NCI-H146 (cell line): ENCODE measurements at regions not wholly inside any gene's neighbourhood (a gene's known extent, or its start where the extent isn't known, plus 50 kb on each side); places are given as distances from the start of the nearest gene placed in this dataset.

Source experiments
- DNase-seq: peaks from one replicate; lab custom pipeline; 2025; lab: John Stamatoyannopoulos, UW

DNA sequence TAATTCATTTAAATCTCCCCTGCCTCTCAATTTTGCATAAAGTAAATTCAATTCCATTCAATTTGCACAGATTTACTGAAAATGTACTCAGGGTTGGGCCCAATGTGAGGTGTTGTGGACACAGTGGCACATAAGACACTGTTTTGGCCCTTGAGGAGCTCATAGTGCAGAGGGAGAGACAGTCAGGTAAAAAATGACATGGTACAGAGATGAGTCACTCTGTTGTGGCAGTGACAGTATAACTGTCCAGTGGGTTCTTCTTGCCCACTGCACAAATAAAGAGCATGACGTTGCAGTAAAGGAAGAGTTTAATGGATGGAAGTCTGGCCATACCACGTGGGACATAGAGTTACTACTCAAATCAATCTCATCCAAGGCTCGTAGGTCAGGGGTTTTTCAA, 400.3 kb upstream of the TRIB2 start:
- no peak for DNase-seq

DNA sequence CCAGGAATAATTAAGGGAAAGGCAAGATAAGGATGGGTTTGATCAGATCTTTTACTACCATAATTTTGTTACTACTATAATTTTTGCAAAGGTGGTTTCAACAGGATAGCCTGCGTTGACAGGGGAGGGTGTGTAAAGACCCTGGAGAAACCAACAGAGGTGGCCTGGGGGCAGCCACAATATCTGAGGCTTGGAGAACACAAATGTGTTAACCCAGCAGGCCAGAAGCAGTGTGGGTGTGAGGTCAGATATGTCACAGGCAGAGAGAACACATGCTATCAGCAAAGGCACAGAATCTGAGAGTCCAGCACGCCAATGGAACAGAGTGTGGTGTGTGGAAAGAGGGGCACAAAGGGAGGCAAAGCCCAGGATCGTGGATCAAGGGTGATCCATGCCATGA, 399.4 kb upstream of the TRIB2 start:
- DNase-seq: no peak

DNA sequence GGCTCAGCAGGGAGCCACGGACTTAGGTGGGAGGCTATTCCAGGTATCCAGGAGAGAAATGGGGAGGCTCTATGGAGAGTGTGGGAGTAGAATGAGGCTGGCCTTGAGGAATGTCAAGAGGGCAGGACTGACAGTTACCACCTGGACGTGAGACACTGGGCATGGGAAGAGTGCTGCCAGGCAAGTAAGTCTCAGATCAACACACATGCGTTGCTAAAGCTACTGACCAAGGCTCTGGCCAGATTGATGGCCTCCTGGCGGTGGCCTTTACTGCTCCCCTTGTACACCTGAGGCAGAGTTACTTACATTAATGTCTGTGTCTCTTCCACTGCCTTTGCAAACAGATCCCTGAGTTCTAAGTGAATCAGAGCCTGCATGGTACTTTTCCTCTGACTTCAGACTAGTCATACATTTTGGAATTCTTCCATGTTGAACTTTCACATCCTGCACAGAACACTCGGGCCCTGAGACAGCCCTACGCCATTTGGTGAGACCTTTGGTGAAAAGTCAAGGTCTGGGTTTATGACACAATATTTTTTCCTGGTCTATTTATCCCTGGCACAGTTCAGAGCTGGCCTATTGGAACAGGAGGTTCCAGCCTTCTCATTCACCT, 398.8 kb upstream of the TRIB2 start:
- DNase-seq: no peak

DNA sequence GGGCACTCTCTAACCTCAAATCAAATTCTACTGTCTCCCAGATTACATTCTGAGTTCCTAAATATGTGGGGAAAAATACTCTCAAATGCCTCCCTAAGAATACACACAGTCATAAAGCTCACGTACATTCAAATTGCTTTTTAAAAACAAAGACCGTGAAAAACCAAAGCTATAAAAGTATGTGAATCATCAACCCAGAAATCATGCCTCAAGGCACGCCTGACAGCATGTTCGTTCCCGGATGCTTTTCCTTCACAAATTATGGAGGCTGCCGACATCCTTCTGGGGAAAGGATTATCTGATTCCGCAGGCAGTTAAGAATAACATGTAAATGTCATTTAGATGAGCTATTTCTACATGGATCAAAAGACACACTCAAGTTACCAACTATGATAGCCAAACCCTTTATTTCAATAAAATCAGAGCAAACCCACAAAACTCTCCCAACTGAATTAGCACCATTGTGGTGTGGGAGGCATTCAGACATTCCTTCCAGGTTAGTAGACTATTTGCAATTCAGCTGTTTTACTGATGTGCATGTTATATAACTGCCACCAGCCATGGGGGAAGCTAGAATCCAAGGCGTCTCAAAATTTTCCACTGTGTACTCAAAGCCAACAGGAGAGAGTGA, 398.2 kb upstream of the TRIB2 start:
- no peak for DNase-seq

DNA sequence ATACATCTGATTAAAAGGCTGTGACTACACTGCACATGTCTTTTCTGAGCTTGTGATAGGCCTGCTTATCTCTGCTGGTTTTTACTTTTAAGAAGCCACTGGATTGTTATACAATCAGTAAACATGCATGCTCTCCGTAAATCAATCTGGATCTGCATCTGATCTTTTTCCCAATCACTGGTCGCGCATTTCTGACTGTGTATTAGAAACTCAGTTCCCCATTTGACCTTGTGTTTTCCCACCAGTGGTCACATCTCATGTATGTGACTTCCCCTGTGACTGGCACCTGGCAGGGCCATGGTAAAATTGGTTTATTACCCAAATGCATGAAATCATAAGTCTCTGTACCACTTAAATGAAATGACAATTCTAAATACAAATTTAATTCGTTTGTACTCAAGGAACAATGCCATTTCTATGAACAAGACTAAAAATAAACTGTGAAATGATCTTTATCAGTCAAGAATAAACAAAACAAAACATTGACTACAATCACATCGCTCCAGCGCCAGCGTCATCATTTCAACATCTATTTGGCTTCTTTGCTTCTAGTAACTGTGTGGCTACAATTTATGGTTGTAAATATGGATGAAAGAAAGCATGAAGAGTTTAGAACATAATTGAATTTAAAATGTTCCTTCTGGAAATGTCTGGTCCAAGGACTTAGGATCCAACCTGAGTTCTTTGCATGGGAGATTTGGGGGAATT, 396.6 kb upstream of the TRIB2 start:
- no peak for DNase-seq

DNA sequence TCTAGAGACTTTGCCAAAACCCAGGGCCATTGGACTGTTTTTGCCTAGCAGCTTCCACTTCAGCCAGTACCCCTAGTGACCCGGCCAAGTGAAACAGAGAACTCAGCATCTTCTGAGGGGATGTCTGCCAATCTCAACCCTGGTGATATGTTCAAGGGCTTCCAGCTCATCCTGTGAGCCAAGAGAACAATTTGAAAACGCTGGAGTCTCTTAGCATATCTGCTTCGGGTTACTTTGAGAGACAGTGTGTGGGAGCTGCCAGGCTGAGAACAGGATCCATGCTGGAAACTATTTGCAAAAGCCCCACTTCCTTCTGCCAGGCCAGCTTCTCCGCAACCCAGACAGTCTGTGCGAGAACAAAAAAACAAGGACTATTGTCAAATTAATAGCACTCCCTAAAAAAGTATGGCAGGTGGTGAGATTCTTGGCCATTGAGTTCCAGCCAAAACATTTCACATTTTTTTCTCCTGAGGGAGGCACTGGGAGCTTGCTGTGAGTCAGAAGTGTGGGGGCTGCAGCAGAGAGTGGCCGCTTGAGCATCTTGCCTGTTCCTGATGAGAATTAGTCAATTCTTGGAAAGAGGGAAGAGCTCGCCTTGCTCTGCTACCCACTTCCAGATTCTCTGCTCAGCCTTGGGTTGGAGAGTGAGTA, 395.6 kb upstream of the TRIB2 start:
- DNase-seq: no peak

DNA sequence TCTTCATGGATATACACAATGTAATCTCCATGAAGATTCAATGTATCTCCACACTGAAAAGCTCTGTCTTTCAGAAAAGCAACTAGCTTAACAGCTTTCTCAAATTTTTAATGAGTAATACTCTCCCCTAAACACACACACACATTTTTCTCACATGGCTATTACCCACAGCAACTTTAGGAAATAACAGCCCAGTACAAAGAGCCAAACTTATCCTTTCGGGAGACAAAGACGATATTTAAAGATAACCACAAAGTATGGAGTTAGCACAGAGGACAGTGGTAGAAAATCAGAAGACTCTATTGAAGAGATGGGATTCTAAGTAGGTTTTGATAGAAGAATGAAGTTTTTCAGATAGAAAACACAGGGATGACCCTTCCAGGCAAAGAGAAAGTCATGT, 394.9 kb upstream of the TRIB2 start:
- no peak for DNase-seq

DNA sequence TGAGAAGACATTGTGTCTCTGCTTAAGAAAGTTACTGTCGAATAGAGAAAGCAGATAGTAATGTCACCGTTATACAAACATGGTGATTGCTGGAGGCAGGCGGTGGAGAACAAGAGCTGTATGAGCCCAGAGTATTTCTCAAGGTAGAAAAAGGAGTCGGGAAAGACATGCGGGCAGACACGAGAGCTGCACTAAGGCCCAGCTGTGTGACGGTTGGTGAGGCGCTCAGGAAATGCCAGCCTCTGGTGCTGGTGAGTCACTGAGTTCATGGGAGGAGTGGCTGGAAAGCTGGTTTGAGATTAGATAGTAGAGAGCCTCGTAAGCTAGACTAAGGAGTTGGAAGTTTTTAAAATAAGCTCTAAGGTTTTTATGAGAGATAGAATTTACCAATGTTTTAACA, 390.9 kb upstream of the TRIB2 start:
- DNase-seq: no peak

DNA sequence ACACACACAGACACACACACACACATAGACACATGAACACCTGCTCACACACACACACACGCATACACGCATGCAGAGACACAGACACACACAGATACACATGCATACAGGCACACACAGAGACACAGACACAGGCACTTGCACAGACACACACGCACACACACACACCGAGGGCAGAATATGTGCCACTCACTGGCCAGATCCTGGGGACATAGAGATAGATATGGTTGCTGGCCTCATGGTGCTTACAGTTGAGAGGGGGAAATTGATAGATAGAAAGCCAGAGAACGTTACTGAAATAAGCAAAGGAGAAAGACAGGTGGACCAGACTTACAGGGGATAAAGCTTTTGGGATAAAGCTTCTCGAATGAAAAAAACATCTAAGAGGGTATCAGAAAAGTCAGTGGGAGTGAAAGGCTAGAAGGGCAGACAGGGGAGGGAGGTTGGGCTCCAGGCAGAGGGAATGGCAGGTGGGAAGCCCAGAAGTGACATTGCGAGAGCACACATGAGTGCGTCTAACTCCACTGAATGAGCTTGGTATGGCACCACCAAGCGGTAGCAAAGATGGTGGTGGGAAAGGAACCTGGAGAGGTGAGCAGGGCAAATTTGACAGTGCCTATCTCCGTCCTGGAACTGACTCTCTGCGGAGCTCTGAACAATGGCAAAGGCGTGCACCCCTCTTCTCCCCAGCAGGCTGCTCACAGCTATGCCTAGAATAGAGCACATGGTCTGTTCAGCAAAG, 390.1 kb upstream of the TRIB2 start:
- DNase-seq: peak; percentile 2

DNA sequence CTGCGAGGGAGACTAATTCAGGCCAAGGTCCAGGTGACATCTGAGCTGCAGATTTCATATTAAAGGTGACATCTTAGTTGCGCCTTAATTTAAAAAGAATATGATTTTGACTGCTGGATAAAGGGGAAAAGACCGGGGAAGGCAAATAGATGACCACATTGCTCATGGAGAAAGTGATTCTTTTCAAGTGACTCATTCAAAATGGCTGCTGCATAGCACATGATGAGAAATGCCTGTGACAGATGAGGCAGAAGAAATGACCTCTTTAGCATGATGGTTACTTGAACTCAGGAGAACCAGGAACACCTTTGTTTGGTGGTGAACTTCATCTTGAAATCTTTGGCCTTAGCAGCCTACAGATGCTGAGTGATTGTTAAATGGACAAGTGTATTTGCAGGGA, 385.8 kb upstream of the TRIB2 start:
- DNase-seq: no peak

DNA sequence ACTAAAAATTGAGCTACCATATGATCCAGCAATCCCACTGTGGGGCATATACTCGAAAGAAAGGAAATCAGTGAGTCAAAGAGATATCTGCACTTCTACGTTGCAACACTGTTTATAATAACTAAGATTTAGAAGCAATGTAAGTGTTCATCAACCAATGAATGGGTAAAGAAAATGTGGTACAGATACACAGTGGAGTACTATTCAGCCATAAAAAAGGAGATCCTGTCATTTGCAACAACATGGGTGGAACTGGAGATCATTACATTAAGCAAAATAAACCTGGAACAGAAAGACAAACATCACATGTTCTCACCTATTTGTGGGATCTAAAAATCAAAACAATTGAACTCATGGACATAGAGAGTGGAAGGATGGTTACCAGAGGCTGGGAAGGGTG, 385.0 kb upstream of the TRIB2 start:
- no peak for DNase-seq

DNA sequence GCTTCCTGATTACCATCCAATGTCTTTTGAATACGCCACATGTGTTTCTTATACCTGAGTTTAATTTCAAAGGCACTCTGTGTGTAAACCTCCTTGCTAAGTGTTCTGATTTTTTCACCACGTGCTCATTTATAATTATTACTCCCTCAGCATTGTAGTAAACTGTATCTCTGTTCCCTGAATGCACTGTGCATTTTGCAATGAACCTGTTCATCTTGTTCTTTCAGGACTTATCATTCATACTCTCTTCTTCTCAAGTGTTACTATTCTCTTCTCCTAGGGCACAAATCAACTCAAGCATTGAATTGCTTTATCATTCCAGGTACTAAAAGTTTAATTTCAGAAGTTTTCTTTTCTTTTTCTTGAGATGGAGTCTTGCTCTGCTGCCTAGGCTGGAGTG, 383.4 kb upstream of the TRIB2 start:
- no peak for DNase-seq

DNA sequence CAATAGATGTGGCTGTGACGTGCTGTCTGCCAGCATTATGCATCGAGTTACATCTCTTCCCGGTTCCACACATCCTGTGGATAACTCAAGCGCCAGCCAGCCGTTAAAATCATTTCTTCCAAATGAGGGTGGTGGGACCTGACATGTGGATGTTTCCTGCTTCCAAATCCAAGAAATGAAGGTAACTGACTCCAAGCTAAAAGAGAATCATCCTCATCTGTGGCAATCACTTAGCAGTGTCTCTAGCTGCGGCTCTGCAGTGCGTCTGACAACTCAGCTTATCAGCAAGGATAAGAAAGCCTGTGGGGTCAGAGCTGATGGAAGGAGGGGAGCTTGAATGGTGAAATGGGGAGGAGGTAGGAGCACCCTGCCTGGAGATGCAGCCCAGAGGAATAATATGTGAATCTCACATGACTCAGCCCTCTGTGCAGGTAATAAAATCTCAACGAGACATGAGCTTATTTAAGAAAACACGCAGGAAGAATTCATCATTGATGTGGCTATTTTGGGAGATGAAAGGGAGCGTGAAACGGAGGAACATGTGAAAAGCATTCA, 382.2 kb upstream of the TRIB2 start:
- DNase-seq: no peak

DNA sequence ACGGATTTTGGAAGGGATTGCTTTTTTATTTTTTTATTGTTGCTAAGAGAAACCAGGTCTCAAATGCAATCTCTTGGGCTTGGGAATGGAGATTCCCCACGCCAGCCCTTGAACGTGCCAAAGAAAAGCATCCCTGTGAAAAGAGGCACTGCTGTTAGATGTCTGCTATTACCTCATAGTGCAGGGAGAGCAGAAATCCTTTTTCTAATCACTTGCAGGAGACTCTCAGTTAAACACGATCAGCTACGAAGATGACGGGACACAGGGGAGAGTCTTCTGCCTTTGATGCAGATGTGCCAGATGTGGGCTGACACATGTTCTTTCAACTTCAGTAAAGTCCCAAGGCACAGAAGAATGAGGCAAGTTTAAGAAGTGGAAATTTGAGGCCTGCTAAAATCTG, 381.6 kb upstream of the TRIB2 start:
- DNase-seq: no peak

DNA sequence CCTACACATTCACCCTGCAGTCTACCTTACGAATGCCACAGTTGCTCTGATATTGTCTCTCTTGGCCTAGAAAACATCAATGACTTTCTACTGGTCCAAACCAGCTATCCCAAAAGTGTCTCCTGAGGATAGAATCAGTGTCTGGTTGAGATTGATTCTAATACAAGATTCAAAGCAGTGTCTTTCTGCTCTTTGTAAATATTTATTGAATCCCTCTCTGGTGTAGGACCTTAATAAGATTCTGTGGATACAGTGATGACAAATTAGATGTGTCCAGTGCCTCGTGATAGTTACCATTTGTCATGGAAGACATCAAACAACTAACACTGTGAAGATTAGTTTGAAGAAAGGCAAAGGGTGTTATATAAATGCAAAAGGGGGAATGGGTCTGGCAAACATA, 380.7 kb upstream of the TRIB2 start:
- DNase-seq: no peak

DNA sequence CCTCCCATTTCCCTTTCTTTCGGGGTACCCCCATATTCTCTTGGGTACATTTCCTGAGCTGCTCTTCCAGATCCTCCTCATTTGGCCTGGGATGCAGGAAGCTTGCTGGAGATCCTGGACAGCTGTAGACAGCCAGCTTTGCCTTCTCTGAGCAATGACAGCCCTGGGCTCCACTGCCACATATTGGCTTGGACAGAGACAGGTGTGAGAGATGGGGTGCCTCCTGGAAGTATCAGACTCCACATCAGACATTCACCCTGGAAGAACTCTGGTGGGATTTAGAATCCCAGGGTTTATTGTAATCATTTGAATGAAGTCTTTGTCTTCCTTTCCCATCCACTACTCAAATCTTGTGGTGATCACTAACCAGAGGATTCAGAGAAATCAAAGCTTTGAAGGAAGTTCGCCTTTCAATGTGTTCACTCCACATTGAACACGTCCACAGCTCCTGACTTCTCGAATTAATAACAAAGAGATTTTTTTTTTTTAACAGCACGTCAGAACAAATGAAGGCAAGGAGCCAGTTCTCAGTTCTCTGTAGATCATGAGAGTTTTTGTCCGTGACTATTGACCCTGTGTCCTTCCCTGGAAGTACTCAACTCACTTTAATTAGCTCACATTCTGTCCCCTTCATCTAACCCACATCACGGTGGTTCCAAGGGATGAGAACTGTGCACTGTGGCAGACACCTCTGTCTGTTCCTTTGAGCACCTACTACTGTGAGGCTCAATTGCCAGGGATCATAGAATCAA, 377.6 kb upstream of the TRIB2 start:
- DNase-seq: no peak

DNA sequence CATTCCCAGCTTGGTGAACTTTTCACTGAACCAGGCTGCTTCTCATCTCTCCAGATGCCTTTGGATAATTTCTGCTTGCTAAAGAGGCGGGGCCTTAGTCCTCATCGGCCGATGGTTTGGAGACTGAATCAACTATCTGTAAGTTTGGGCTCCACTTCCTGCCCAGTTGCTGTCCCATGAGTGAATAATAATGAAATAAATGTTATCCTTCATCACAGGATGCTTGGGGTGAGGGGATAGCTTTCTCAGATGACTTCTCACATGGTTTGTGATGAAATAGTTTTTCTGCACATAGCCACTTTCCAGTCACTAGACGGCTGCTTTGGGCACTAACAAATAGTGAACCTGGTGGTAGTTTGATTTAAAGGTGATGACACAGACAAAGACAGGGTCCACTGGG, 376.6 kb upstream of the TRIB2 start:
- DNase-seq: no peak

DNA sequence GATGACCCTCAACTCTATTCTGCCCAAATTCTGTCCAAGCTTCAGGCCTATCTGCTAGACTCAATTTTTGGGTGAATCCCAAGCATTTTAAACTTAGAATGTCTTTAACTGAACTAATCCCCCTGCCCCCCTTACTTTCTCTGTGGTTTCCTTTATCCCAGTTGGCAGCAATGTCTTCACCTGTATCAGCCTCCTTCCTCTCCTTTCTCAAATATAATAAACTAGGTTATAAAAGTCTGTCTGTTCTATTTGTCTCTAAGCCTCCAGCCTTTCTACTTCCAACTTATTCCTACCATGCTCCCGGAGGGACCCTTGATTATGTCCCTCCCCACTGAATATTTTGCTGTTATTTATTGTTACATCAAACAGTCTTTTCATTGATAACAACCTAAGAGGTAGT, 375.5 kb upstream of the TRIB2 start:
- DNase-seq: no peak

DNA sequence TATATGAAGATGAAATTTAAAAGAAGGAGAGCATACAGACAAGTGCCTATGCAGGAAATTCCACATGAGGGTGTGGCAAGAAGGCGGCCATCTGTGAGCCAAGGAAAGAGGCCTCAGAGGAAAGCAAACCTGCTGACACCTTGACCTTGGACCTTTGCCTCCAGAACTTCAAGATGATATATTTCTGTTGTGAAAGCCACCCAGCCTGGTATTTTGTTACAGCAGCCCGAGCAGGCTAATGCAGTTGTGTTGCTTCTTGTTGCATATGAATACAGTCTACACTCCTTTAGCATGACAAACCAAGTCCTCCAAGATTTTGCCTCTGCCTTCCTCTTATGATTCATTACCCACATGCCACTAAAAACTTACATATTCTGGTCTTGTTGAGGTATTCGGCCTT, 374.8 kb upstream of the TRIB2 start:
- DNase-seq: no peak

DNA sequence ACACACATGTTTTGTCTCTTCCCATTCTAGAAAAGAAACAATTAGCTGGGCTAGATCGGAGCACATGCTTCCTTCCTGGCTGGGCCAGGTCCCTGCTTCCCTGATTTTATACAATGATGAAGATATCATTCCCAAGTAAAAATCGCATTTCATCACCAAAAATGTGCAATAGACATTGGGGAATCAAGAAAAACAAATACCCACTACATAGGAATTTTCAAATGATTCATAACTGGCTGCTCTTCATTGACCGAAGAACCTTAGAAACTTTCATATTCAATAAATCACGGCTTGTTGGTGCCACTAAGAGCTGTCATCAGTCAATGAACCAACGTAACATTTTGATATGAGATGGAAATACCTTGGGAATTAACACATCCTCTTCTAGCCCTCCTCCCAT, 373.6 kb upstream of the TRIB2 start:
- no peak for DNase-seq

DNA sequence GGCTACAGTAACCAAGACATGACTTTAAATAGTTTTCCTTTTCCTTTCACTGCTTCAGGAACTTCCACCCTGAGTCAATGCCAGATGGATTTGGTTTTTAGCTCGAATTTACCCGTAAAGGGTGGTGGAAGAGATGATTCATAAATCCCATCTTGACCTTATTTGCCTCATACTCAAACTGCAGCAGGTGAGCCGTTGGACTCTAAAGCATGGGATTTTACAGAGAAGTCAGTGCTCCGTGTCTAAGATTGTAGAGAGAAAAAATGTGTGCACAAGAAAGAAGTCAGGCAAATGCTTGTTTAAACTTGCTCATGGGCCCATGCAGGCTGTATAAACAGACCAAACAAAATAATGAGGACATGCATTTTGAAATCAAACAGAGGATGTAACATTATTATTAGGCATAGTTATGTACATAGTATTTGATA, 369.7 kb upstream of the TRIB2 start:
- no peak for DNase-seq
